ENCODE measurements at regions not wholly inside any gene's neighbourhood (a gene's known extent, or its start where the extent isn't known, plus 50 kb on each side); places are given as distances from the start of the nearest gene placed in this dataset.

- no peak for DNase-seq (ENCODE audit: low read depth)
- in situ Hi-C loops (cut with HindIII; ENCODE audit: low sequenced_read_pairs): no loop called here
- no peak overlapping the region for H3K4me3 ChIP-seq (ENCODE audit: low read depth, low read length)
- TF ChIP-seq CTCF (IDR thresholded peaks at IDR 0.05; ENCODE audit: low read depth, low read length, missing control alignments): no peak
These were observed 264.5 kb upstream of the EMCN start for GRCh38 chr4:100782356-100782755.

GRCh38 chr4:100781435-100781834, 263.6 kb upstream of the EMCN start:
- DNase-seq (ENCODE audit: low read depth): no peak
- in situ Hi-C loops (cut with HindIII; ENCODE audit: low sequenced_read_pairs): no loop called here
- no peak for TF ChIP-seq CTCF (IDR thresholded peaks at IDR 0.05; ENCODE audit: low read depth, low read length, missing control alignments)
- H3K4me3 ChIP-seq (ENCODE audit: low read depth, low read length): no peak overlapping the region

- in situ Hi-C loops (cut with HindIII; ENCODE audit: low sequenced_read_pairs): no loop called here
These were observed 262.3 kb upstream of the EMCN start for GRCh38 chr4:100780126-100780525.

GRCh38 chr4:100778431-100778830, 260.6 kb upstream of the EMCN start:
- H3K4me3 ChIP-seq (ENCODE audit: low read depth, low read length): no peak overlapping the region
- DNase-seq (ENCODE audit: low read depth): no peak
- no peak for TF ChIP-seq CTCF (IDR thresholded peaks at IDR 0.05; ENCODE audit: low read depth, low read length, missing control alignments)
- in situ Hi-C loops (cut with HindIII; ENCODE audit: low sequenced_read_pairs): no loop called here

More at GRCh38 chr4:100780126-100780525, 262.3 kb upstream of the EMCN start:
- no peak overlapping the region for H3K4me3 ChIP-seq (ENCODE audit: low read depth, low read length)
- no peak for TF ChIP-seq CTCF (IDR thresholded peaks at IDR 0.05; ENCODE audit: low read depth, low read length, missing control alignments)
- DNase-seq (ENCODE audit: low read depth): no peak

GRCh38 chr4:100762738-100763137, 244.9 kb upstream of the EMCN start:
- DNase-seq (ENCODE audit: low read depth): no peak
- no peak overlapping the region for H3K4me3 ChIP-seq (ENCODE audit: low read depth, low read length)
- in situ Hi-C loops (cut with HindIII; ENCODE audit: low sequenced_read_pairs): no loop called here

GRCh38 chr4:100754751-100755150, 236.9 kb upstream of the EMCN start:
- no peak for DNase-seq (ENCODE audit: low read depth)
- in situ Hi-C loops (cut with HindIII; ENCODE audit: low sequenced_read_pairs): no loop called here
- no peak overlapping the region for H3K4me3 ChIP-seq (ENCODE audit: low read depth, low read length)
- no peak for TF ChIP-seq CTCF (IDR thresholded peaks at IDR 0.05; ENCODE audit: low read depth, low read length, missing control alignments)

More at GRCh38 chr4:100762738-100763137, 244.9 kb upstream of the EMCN start:
- TF ChIP-seq CTCF (IDR thresholded peaks at IDR 0.05; ENCODE audit: low read depth, low read length, missing control alignments): no peak

All from astrocyte of the cerebellum (primary cell).